ENCODE measurements at regions not wholly inside any gene's neighbourhood (a gene's known extent, or its start where the extent isn't known, plus 50 kb on each side); places are given as distances from the start of the nearest gene placed in this dataset.

DNA sequence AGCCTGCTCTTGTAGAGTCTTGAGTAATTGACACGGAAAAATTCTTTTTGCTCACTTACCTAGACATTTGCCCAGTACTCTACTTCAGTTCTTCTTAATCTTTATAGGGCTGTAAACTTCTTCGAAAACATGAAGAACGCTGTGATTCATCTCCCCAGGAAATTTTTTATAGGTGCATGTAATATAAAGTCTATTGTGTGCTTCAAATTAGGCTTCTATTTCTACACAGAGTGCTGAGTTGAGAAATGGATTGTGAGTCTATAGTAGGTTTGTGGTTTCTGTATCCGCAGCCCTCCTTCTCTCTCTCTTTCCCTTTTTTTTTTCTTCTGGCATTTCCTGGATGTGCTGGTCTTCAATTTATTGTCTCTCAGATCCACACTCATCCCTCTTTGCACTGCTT, 183.3 kb upstream of the DCBLD2 start:
- Mint-ChIP-seq H3K4me1 (no peaks in the 10 kb centered on the region), H3K9me3 (no peaks in the 10 kb centered on the region), H3K36me3 (no peaks in the 10 kb centered on the region)

DNA sequence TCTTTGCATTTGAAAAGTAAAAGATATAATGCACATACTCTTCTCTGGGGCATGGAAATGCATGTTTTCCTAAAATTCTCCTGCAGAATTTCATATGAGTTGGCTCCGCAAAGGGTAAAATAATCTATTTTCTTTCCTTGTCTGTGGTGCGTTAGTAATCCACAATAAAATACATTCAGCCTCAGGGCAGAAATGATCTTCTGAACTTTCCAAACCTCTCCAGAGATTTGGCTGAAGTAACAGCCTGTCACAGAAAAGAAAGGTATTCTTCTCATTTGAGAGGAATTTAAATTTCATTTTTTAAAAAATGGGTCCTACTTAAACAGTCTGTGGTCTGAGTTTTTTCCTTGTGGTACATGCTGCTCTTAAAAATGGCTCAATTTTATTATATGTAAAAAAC, 182.7 kb upstream of the DCBLD2 start:
- DNase-seq (no peak), ATAC-seq (replicated peaks) (no peak)
- no peak overlapping the region for H3K27ac Mint-ChIP-seq
- H3K4me1 Mint-ChIP-seq: no peaks in the 10 kb centered on the region
- H3K36me3 Mint-ChIP-seq: no peaks in the 10 kb centered on the region
- H3K9me3 Mint-ChIP-seq: no peaks in the 10 kb centered on the region
- H3K4me3 Mint-ChIP-seq: no peak overlapping the region
- H3K27me3 Mint-ChIP-seq: peaks cover 0 to 4% of the 10 kb centered on the region in 2 donors

More for the DNA sequence above, 183.3 kb upstream of the DCBLD2 start:
- no peak overlapping the region for H3K4me3 Mint-ChIP-seq
- H3K27ac Mint-ChIP-seq: no peak overlapping the region
- ATAC-seq (replicated peaks): no peak
- peaks cover 0 to 4% of the 10 kb centered on the region in 2 donors for H3K27me3 Mint-ChIP-seq
- DNase-seq: no peak

GRCh38 chr3:99071096-99071495, 169.6 kb upstream of the DCBLD2 start:
- Mint-ChIP-seq H3K9me3 (peaks cover 4 to 6% of the 10 kb centered on the region in 2 donors), H3K27me3 (peaks cover 5 to 6% of the 10 kb centered on the region in 2 donors), H3K36me3 (no peaks in the 10 kb centered on the region), H3K27ac (no peak overlapping the region), H3K4me1 (no peaks in the 10 kb centered on the region), H3K4me3 (no peak overlapping the region)
- ATAC-seq (replicated peaks): no peak
- no peak for DNase-seq

DNA sequence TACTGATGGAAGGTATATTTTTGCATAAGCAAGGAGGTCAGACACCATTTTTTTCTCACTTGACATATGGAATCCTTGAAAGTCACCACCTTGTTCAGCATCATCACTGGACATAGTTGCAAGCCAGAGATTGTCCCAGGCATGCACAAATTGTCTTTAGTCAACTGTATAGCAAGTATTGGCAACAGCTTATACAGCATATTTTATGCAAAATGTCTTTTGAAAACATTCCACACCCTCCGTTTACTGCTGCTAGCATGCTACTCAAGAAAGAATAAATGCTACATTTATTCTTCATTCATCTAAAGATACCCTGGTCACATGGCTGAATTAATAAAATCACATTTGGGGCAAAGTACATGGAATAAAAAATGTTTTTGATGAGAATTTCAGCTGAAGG, 168.5 kb upstream of the DCBLD2 start:
- DNase-seq (no peak), ATAC-seq (replicated peaks) (no peak)
- Mint-ChIP-seq H3K4me3 (no peak overlapping the region), H3K27ac (no peak overlapping the region), H3K4me1 (no peaks in the 10 kb centered on the region), H3K9me3 (peaks cover 4 to 6% of the 10 kb centered on the region in 2 donors), H3K27me3 (peaks cover 5 to 9% of the 10 kb centered on the region in 2 donors), H3K36me3 (no peaks in the 10 kb centered on the region)

DNA sequence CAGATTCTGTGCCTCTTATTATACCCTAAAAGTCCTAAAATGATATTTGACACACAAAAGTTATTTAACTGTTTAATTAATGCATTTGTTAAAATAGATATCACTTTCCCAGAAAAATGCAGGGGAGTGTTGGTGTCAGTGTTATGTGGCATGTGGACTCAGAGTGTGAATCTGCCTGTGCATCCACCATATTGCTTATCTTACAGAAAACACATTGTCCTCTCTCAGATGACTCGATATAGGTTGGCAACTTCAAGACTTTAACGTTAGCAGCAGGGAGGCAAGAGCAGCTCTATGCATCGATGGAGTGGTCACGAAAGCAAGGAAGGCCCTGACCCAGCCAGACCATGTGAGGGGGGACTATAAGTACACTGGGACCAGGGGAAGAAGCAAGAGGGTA, 165.4 kb upstream of the DCBLD2 start:
- Mint-ChIP-seq H3K4me3 (no peak overlapping the region), H3K9me3 (peaks cover 2 to 3% of the 10 kb centered on the region in 2 donors), H3K27me3 (peaks cover 5 to 9% of the 10 kb centered on the region in 2 donors), H3K36me3 (no peaks in the 10 kb centered on the region), H3K27ac (no peak overlapping the region), H3K4me1 (no peaks in the 10 kb centered on the region)
- no peak for DNase-seq
- ATAC-seq (replicated peaks): no peak

DNA sequence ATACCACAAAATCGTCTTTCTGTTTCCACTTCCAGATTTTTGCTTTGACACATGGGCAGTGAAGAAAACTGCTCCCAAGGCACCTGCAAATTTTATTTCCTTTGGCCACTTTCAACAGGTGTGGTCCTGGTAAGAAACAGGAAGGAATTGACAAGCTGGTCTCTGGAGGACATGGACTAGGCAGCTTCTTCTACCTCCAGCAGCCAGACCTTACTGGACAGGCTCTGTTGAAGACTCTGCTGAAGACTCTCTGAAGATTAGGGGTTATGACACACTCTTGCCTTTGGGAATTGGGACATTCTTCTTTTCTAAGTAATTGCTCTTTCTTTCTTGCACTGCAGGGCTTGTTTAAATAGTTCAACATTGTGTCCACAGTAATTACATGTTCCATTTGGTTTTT, 147.7 kb upstream of the DCBLD2 start:
- Mint-ChIP-seq H3K4me3 (no peak overlapping the region), H3K27ac (no peak overlapping the region), H3K9me3 (peaks cover 0 to 1% of the 10 kb centered on the region in 2 donors), H3K36me3 (no peaks in the 10 kb centered on the region), H3K4me1 (no peaks in the 10 kb centered on the region), H3K27me3 (no peaks in the 10 kb centered on the region)
- ATAC-seq (replicated peaks) (no peak), DNase-seq (no peak)

GRCh38 chr3:99041747-99042146, 140.3 kb upstream of the DCBLD2 start:
- Mint-ChIP-seq H3K9me3 (peaks cover 0 to under 1% of the 10 kb centered on the region in 2 donors), H3K27ac (no peak overlapping the region), H3K4me1 (no peaks in the 10 kb centered on the region), H3K4me3 (no peak overlapping the region), H3K36me3 (no peaks in the 10 kb centered on the region), H3K27me3 (no peaks in the 10 kb centered on the region)
- ATAC-seq (replicated peaks) (peak in 1 of 2 donors; percentile 19), DNase-seq (no peak)

- ATAC-seq (replicated peaks) (no peak), DNase-seq (no peak)
- peaks cover 0 to 1% of the 10 kb centered on the region in 2 donors for H3K36me3 Mint-ChIP-seq
- no peak overlapping the region for H3K27ac Mint-ChIP-seq
- H3K9me3 Mint-ChIP-seq: peaks cover 0 to 8% of the 10 kb centered on the region in 2 donors
- H3K27me3 Mint-ChIP-seq: peaks cover 0 to 16% of the 10 kb centered on the region in 2 donors
- H3K4me3 Mint-ChIP-seq: no peak overlapping the region
- H3K4me1 Mint-ChIP-seq: no peaks in the 10 kb centered on the region
These were observed 130.3 kb upstream of the DCBLD2 start for GRCh38 chr3:99031778-99032177.

DNA sequence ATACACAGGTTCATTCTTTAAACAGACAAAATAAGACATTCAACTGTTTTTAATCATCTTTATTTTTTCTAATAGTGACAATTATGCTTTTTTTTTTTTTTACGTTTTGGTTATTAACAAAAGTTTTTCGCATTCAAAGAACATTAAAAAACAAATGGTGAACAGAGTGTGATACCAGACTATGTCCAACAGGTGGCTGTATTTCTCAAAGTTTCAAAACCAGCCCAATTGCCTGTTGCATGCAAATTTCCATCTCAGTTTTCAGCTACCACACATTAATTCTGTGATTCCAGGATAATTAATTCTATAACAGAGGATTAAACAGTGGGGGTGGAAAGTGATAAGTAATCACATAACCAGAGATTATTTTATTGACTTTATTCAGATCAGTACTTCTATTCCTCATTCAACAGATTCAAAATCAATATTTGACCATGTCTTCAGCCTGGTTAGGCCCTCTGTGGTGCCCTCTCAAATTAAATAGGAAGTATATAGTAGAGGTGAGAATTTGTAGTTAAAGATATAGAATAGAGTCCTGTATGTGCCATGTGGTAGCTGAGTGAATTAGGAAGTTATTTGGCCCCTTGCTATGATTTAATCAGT, 122.2 kb upstream of the DCBLD2 start:
- peaks cover 0 to 1% of the 10 kb centered on the region in 2 donors for H3K36me3 Mint-ChIP-seq
- peaks cover 6 to 19% of the 10 kb centered on the region in 2 donors for H3K27me3 Mint-ChIP-seq
- H3K27ac Mint-ChIP-seq: no peak overlapping the region
- DNase-seq (no peak), ATAC-seq (replicated peaks) (no peak)
- no peak overlapping the region for H3K4me3 Mint-ChIP-seq
- peaks cover 0 to 8% of the 10 kb centered on the region in 2 donors for H3K9me3 Mint-ChIP-seq
- no peaks in the 10 kb centered on the region for H3K4me1 Mint-ChIP-seq

GRCh38 chr3:99021466-99021865, 120.0 kb upstream of the DCBLD2 start:
- ATAC-seq (replicated peaks) (no peak), DNase-seq (no peak)
- H3K27me3 Mint-ChIP-seq: peaks cover 6 to 9% of the 10 kb centered on the region in 2 donors
- peaks cover 0 to 2% of the 10 kb centered on the region in 2 donors for H3K4me1 Mint-ChIP-seq
- no peaks in the 10 kb centered on the region for H3K36me3 Mint-ChIP-seq
- no peak overlapping the region for H3K27ac Mint-ChIP-seq
- no peak overlapping the region for H3K4me3 Mint-ChIP-seq
- peaks cover 0 to under 1% of the 10 kb centered on the region in 2 donors for H3K9me3 Mint-ChIP-seq

GRCh38 chr3:99016452-99016851, 115.0 kb upstream of the DCBLD2 start:
- DNase-seq: no peak
- Mint-ChIP-seq H3K27me3 (no peaks in the 10 kb centered on the region), H3K4me1 (peaks cover 11 to 13% of the 10 kb centered on the region in 2 donors), H3K27ac (no peak overlapping the region), H3K9me3 (peaks cover 0 to 4% of the 10 kb centered on the region in 2 donors), H3K4me3 (no peak overlapping the region), H3K36me3 (no peaks in the 10 kb centered on the region)
- ATAC-seq (replicated peaks): no peak

DNA sequence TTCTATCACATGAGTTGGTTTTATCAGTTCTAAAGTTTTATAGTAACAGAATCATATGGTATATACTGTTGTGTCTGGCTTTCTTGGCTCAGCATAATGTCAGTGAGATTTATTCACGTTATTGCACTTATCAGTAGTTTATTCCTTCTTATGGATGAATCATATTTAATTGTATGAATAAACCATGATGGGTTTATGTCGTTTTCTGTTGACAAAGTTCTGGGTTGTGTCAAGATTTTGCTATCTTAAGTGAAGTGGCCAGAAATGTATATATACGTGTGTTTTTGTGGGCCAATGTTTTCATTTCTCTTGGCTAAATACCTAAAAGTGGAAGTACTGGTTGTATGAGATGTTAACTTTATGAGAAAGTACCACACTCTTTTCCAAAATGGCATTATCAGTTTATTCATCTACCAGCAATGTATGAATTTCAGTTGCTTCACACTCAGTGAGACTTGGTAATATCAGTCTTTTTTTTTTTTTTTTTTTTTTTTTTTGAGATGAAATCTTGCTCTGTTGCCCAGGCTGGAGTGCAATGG, 112.4 kb upstream of the DCBLD2 start:
- DNase-seq (no peak), ATAC-seq (replicated peaks) (no peak)
- H3K9me3 Mint-ChIP-seq: peaks cover 0 to 4% of the 10 kb centered on the region in 2 donors
- no peaks in the 10 kb centered on the region for H3K27me3 Mint-ChIP-seq
- no peak overlapping the region for H3K4me3 Mint-ChIP-seq
- H3K36me3 Mint-ChIP-seq: no peaks in the 10 kb centered on the region
- H3K27ac Mint-ChIP-seq: no peak overlapping the region
- H3K4me1 Mint-ChIP-seq: peaks cover 11 to 13% of the 10 kb centered on the region in 2 donors

GRCh38 chr3:99013077-99013476, 111.6 kb upstream of the DCBLD2 start:
- Mint-ChIP-seq H3K9me3 (peaks cover 0 to 4% of the 10 kb centered on the region in 2 donors), H3K4me1 (peaks cover 11 to 13% of the 10 kb centered on the region in 2 donors), H3K27me3 (no peaks in the 10 kb centered on the region), H3K4me3 (no peak overlapping the region), H3K27ac (no peak overlapping the region), H3K36me3 (no peaks in the 10 kb centered on the region)
- ATAC-seq (replicated peaks): no peak
- DNase-seq: no peak

DNA sequence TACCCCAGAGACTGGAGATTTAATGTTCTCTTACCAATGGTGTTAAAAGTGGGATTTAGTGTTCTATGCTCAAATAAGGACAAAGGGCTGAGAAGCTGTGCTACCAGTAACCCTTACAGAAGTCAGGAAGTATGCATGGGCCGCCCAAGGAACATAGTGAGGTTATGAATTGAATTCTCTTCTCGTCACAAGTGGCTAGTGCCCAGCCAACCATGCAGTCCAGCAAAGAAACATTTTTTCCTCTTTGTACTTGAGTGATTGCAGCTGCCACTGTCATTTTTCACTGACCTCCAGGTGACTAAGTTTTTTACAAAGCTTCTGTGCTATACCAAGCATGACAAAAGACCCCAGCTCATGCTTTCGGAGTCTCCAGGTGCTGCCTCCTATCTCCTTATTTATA, 110.6 kb upstream of the DCBLD2 start:
- no peak overlapping the region for H3K4me3 Mint-ChIP-seq
- peaks cover 0 to 4% of the 10 kb centered on the region in 2 donors for H3K9me3 Mint-ChIP-seq
- no peak overlapping the region for H3K27ac Mint-ChIP-seq
- no peaks in the 10 kb centered on the region for H3K36me3 Mint-ChIP-seq
- peaks cover 11% of the 10 kb centered on the region in 2 donors for H3K4me1 Mint-ChIP-seq
- H3K27me3 Mint-ChIP-seq: no peaks in the 10 kb centered on the region
- peak; percentile 42 to 59 for ATAC-seq (replicated peaks)
- DNase-seq: no peak

- peaks cover 11% of the 10 kb centered on the region in 2 donors for H3K4me1 Mint-ChIP-seq
- ATAC-seq (replicated peaks) (no peak), DNase-seq (no peak)
- H3K27me3 Mint-ChIP-seq: no peaks in the 10 kb centered on the region
- no peak overlapping the region for H3K4me3 Mint-ChIP-seq
- H3K36me3 Mint-ChIP-seq: no peaks in the 10 kb centered on the region
- no peak overlapping the region for H3K27ac Mint-ChIP-seq
- H3K9me3 Mint-ChIP-seq: peaks cover 0 to 2% of the 10 kb centered on the region in 2 donors
These were observed 108.4 kb upstream of the DCBLD2 start for GRCh38 chr3:99009851-99010250.

All from stimulated activated naive B cell treated with anti-CD40 and anti-IgM and Interleukin-4, amounts not matched to agents 10 μg/mL and 1 μg/mL and 100 μg/mL, for 72 hours (primary cell).